LNCAP (cell line): ENCODE measurements at regions not wholly inside any gene's neighbourhood (a gene's known extent, or its start where the extent isn't known, plus 50 kb on each side); places are given as distances from the start of the nearest gene placed in this dataset.

Source experiments
- TF ChIP-seq, protein P1 (sequence below): fragments of 450-650 bp; IDR thresholded peaks from 2 replicates; pipeline ENCODE4 v1.5.1; 2017; ENCODE audit warnings: mild to moderate bottlenecking

DNA sequence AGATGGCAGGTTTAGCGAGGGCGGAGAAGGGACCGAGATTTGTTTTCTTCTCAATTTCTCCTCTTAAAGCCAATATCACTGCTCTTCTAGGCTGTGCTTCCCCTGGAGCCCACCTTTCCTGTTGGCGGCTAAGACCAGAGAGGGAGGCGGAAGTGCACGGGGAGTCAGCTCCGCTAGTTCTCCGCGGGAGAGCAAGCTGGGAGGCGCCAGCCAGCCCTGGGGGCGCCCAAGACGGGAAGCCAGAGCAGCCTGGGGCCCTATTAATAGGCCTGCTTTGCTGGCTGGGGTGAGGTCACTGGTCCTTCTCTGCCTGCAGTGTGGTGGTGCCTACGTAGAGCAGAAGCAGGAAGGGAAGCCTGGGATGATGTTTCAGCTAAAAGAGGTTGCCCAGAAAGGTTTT lies 61.6 kb downstream of the LSM5 start:
- TF ChIP-seq, protein P1, sequence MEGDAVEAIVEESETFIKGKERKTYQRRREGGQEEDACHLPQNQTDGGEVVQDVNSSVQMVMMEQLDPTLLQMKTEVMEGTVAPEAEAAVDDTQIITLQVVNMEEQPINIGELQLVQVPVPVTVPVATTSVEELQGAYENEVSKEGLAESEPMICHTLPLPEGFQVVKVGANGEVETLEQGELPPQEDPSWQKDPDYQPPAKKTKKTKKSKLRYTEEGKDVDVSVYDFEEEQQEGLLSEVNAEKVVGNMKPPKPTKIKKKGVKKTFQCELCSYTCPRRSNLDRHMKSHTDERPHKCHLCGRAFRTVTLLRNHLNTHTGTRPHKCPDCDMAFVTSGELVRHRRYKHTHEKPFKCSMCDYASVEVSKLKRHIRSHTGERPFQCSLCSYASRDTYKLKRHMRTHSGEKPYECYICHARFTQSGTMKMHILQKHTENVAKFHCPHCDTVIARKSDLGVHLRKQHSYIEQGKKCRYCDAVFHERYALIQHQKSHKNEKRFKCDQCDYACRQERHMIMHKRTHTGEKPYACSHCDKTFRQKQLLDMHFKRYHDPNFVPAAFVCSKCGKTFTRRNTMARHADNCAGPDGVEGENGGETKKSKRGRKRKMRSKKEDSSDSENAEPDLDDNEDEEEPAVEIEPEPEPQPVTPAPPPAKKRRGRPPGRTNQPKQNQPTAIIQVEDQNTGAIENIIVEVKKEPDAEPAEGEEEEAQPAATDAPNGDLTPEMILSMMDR = no peak

DNA sequence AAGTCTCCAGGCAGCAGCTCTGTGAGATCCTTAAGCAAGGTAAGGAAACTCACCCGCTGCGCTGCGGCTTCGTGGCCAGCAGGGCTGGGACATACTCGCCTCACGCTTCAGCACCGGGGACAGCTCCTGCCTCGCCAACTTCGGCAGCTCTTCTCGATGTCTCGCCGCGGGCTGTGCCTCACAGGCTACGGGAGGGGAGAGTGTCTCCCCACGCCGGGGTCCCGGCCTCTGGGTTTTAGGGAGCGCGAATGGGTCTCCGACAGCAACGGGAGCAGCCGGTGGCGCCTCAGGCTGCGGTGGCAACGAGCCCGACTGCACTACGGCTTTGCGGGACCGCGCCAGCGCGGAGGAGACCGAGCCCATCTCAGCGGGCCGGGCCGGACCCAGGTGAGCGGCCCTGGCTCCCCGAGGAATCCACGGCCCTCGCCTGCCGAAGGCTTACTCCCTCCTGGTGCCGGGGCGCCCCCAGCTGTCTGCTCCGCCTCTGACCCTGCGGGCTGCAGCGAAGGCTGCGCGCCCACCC lies 62.4 kb downstream of the LSM5 start:
- TF ChIP-seq, protein P1 = peak; percentile 14; the same call in 1 of the 2 replicates

DNA sequence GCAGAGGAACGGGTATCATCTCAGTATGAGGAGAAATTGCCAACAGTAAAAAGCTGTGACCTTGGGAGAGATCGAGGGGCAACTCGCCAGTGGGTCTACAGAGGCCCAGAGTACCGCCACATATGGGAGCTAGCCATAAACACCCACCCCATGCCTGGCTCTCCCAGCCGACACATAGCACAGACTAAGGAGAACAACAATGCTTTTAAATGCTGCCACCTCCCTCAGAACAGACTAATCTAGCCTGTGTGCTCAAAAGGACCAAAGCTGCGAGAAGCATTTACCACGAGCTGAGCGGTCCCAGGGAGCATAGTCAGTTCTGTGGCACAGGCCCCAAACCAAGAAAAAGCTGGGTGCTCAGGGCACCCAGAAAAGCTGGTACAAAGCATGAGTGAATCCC lies 73.3 kb downstream of the LSM5 start:
- TF ChIP-seq, protein P1 = no peak

DNA sequence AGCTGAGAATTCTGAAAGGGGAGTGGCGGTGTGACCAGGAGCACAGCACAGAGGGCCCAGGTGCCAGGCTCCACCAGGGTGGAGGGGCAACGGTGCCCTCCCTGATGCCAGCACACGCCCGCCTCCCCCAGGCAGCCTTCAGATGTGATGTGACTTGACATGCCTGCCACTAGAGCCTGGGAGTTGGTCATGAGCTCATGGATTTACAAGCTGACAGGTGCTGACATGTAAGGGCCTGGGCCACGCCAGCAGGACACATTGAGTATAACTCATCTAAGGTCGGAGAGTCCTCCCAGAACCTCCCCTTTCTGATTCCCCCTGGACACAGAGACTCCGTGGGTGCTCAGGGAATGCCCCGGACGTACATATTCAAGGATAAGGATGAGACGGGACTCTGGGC lies 74.2 kb downstream of the LSM5 start:
- TF ChIP-seq, protein P1 = no peak

DNA sequence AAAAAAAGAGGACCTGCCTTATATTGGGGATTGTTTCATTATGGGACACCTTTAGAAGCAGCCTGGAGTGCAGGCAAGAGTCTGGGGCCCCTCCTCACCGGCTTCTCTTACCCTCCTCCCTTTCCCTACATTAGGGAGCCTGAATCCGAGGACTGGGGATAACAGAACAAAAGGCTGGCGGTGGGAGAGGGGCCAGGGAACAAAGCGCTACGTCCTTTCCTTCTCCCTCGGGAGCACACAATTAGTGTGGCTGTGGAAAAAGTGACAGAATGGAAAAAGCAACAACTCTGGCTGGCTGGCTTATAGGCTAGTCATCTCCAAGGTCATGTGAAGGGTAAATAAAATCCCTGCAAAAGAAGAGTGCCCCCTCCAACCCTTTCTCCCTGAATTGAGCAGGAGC lies 74.7 kb downstream of the LSM5 start:
- TF ChIP-seq, protein P1 = no peak

DNA sequence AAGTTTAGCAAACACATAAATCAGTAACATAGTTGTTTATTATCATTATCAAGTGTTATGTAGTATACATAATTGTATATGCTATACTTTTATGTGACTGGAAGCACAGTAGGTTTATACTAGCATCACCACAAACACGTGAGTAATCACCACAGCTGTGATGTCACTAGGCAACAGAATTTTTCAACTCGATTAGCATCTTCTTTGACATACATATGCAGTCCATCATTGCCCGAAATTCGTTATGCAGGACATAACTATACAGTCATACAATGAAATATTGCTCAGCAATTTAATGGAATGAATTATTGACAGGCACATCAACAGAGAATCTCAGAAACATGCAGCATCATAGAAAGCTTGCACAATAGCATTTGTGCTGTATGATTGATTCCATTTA lies 77.7 kb downstream of the LSM5 start:
- TF ChIP-seq, protein P1 = no peak

DNA sequence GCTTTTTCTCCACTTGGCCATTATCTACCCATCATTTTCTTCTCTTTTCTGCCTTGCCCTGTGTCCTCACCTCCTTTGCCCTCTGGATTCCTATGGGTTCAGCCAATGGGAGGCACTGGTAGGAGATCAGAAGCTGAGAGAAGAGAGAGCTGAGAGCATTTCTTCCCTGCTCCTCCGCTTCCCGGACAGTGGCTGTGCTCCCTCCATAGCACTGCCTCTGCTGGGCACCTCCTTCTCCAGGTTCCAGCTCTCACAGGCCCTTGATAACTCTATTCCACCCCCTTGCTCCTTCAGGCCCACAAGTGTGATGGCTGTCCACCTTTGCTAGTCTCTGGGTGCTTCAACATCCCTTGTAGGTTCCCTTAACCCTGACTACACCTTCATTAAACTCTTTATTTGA lies 79.6 kb downstream of the LSM5 start:
- TF ChIP-seq, protein P1 = no peak

DNA sequence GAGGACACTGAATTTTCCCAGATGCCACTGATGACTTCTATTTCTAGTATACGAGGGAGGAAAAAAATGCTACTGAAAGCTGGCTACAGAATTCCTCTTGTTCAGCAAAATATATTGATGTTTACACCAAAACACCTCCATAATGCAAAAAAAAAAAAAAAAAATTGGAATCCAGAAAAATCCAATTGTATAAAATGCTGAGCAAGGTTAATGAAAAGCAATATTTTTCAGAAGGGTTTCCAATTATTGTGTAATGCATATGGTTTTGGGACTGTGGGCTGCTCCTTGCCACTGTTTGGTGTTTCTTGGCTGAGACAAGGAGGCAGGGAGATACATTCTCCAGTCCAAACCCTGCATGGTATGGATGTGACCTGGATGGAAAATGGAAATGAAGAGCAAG lies 83.8 kb downstream of the LSM5 start:
- TF ChIP-seq, protein P1 = no peak
